Stimulated activated CD4-positive, alpha-beta T cell treated with anti-CD3 and anti-CD28 coated beads, Interleukin-2, amount 100 ng/mL, for 48 hours (primary cell): ENCODE measurements at regions not wholly inside any gene's neighbourhood (a gene's known extent, or its start where the extent isn't known, plus 50 kb on each side); places are given as distances from the start of the nearest gene placed in this dataset.

Experiments
- DNase-seq, 2 donors: peaks; one replicate each; pipeline ENCODE4 v3.0.0-alpha.2; 2020

DNA sequence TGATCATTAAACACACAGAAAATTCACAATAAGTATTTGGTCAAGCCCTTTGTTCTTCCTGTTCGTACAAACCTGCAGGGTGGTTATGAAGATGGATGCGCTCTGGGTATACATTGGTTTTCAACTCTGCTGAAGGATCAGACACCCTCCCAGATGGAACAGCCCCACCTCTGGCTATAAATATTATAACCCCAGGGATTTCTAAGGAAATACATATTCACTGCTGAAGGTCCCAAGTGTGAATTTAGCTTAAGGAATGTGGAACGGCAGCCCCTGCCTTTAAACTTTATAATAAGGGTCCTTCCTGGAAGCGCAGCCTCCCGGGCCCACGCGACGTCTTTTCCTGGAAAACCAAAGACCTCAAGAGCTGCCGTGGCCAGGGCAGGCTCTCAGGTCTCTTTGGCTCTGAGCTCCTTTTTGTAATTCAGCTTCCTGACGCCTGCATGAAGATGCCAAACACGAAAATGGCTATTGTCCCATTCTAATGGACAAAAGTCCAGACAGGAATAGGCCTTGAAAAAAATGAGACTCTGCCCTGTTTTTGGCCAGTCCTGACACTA, 172.4 kb upstream of the SSTR4 start:
- DNase-seq: no peak

DNA sequence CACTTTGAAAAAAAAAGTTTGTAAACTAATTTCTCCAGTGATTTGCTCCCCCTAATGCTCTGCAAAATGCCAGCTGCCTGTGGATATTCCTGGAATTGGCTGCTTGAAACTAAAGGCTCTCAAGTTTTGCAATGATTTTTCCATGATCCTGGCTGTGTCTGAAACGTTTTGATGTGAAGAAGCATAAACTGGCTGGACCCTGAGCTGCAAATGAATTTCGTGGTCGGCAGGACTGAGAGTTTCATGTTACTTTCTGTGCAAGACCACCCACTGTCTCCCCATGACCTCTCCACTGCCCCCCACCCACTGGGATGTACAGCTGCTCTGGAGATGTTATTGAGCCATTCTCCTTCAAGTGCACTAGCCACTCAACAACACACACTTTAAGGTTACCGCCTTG, 171.3 kb upstream of the SSTR4 start:
- DNase-seq: no peak

DNA sequence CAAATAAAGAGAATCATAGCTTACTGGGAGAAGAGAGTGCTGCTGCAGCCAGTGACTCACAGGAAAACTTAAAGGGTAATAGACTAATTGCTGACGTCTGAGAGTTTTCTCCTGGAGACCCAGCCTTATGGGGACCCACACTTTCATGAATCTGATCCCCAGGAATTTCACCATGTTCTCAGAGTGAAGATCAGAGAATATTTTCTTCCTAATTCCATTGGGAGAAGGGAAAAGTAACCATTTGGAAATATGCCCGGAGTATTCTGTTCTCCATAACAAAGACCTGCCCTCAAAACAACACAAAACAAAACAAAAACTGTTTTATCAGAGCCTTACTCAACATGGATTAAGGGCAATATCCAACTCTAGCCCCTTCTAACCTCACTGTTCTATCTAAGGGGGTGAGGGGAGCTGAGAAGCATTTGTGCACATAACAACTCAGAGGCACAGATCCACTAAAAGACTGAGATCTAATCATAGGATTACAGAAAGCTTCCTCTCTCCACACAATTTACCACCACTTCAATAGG, 168.2 kb upstream of the SSTR4 start:
- no peak for DNase-seq

DNA sequence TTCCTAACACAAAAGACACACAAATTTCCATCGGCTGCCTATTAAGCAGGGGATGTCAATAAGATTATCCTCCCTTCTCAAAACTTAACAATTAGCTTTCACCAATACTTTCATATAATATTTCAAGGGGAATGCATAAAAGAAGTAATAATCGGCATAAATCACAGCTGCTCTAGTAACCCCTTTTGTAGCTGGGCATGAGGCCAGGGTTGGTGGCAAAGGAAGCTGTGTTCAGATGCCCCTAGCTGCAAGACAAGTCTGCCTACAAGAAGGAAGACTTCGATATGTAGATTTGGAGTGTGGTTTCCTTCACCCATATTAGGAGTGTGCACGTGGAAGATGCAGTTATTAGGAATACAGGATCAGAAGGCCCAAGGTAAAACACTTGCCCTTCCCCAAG, 156.9 kb upstream of the SSTR4 start:
- no peak for DNase-seq

DNA sequence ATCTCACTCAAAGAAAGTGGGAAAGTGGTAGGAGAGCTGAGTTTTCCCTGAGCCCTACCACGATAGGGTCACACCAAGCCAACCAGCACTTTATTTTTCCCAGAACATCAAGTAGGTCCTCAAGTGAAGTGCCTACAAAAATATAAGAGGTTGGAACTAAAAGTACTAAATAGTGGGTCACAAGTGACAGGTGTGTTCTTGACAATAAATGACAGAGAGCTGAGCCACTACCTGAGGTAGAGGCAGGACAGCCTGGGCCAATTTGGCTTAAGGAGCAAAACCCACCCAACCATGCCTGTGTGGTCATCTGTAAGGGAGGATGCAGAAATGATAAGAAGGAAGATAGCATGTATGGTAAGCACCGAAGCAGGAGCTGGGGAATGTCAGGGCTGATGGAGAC, 154.8 kb upstream of the SSTR4 start:
- no peak for DNase-seq

DNA sequence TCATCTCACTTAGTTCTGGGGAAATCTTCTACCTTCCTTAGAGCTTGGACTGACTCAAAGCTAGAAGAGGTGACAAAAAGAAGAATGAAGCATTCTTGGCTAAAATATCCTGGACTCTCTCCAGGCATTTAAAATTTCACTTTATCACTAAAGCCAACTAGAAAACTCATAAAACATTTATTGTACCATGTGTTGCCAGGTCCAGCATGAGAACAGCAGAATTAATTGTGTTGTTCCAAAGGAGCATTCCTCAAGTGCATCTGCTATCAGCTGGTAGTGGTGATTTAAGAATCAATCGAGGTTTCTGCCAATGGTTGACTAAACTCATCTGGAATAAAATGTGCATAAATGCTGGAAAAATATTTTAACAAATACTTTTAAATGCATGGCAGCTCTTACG, 147.3 kb upstream of the SSTR4 start:
- no peak for DNase-seq

DNA sequence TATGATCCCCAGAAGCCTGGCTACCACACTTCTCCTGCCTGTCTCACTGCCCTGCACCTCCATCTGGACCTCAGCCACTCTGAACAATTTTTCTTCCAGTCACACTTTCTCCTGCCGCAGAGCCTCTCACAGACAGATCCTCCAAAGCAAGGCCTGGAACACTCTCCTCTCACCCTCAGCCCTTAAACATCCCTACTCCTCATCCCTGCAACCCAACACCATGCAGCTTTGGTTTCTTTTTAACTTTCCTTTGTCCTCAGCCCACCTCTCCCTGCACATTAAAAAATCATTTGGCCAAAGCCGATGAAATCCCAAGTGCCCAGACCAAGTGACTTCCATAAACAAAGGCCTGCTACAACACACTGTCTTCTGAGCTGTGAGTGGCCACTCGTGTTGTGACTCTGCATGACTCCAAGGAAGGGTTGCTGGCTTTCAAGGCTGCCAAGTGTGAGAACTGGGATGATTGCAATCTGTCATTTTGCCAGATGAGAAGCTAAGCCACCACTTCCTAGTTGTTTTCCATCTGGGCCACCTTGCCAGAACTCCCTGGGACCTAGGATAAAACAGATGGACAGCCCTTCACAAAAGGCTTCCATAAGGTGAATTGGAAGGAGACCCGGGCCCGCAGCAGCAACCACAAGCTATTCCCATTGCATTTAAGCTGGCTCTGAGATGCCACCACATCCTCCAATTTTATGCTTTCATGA, 144.4 kb upstream of the SSTR4 start:
- no peak for DNase-seq

DNA sequence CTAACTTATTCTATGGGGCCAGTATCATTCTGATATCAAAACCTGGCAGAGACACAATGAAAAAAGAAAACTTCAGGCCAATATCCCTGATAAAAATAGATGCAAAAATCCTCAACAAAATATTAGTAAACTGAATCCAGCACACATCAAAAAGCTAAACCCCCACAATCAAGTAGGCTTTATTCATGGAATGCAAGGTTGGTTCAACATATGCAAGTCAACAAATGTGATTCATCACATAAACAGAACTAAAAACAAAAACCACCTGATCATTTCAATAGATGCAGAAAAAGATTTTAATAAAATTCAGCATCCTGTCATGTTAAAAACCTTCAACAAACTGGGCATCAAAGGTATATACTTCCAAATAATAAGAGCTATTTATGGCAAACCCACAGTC, 133.9 kb upstream of the SSTR4 start:
- DNase-seq: no peak

DNA sequence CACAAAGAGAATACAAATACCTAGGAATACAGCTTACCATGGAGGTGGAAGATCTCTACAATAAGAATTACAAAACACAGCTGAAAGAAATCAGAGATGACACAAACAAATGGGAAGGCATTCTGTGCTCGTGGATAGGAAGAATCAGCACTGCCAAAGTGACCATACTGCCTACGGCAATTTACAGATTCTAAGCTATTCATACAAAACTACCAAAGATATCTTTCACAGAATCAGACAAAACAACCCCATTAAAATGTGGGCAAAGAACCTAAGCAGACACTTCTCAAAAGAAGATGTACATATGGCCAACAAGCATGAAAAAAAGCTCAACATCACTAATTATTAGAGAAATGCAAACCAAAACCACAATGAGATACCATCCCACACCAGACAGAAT, 133.2 kb upstream of the SSTR4 start:
- no peak for DNase-seq

DNA sequence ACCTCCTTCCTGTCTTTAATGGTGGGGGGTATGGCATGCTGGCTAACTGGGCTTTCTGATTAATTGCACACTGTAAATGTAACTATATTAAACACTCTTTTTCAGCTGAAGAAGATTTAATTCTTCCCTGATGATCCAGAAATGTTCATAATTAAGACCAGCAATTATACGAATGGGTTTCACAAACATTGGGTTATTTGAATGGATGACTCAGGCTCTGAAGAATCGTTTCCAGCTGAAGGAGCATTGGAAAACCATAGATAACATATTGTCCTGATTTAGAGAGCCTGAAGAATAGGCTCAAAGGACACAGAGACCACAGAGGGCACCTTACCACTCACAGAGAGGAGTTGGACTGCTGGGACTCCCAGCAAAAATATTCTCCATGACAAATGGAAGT, 130.7 kb upstream of the SSTR4 start:
- no peak for DNase-seq

DNA sequence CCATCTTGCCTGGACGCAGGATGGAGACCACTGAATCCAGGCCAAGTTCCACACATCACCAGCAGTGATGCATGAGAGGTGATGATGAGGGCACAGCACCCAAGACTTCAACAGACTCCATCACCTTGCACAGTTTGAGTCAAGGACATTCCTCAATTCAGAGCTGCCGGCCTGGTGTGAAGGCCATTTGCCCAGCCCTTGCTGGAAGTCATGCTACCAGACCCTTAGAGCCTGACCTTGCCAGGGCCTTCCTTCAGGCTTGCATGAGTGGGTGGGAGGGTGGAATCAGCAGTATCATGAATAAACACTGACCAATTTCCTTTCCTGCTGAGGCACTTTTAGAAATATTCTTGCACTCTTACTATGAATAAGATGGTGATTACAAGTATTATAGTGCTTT, 130.2 kb upstream of the SSTR4 start:
- DNase-seq: no peak

DNA sequence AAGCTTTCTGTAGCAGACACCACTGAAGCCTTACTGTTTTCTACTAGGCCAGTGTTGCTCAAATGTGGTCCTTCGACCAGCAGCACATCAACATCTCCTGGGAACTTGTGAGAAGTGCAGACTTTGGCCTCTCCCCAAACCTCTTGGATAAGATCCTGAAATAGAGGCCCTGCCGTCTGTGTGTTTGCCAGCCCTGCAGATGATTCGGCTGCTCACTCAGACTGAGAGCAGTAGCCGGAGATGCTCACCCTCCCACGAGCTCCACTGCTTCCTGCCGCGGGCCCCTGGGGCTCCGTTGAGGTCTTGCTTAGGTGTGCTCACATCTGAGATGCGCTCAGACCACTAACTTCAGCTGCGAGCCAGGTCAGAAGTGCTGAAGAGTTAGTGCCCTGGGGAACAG, 129.5 kb upstream of the SSTR4 start:
- no peak for DNase-seq

DNA sequence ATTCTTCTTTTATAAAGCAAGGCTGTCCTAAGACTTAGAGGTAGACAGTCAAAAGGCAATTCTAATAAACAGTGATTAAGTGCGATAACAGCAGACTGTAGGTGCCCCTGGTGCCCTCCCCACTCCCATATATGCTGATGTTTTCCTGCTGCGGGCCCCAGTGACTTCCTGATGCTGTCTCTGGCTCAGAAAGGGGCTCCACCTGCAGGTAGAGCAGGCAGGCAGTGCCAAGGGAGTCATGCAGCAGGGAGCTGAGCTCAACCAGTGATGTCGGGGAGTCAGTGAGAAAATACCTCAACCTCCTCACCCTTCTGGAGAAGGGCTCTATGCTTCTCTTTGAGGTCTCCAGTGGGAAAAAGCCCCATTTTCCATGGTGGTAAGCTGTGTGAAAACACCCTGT, 126.7 kb upstream of the SSTR4 start:
- no peak for DNase-seq

DNA sequence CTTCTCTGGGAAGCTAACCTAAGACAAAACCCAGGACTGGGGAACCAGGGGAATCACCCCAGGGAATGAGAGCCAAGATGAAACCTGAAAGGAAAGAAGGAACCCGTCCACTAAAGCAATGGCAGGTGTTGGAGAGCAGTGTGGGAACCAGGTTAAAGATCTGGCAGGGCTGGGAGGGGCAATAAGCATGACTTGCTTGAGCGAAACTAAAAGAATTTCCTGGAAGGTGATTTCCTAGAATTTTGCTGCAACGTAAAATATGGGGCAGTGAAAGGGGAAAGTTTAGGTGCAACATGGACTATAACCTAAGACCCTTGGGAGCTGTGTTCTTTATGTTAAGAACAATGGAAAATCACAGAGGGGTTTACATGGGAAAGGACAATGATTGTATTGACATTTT, 126.2 kb upstream of the SSTR4 start:
- DNase-seq: no peak

DNA sequence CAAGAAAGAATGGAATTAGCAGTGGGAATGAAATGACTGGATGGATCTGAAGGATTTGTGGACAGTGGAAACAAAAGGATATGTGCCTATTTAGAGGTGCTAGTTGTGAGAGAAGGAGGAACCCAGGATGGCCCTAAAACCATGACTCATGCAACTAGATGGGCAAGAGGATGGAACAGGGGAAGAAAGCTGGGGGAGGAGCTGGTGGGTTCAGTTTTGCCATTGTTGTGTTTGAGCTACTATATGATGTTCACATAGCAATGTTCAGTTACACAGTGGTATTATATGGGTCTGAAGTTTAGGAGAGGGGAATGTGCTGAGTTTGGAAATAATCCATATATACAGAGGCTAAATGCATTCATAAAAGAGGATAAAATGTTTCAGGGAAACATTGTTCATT, 125.7 kb upstream of the SSTR4 start:
- no peak for DNase-seq

DNA sequence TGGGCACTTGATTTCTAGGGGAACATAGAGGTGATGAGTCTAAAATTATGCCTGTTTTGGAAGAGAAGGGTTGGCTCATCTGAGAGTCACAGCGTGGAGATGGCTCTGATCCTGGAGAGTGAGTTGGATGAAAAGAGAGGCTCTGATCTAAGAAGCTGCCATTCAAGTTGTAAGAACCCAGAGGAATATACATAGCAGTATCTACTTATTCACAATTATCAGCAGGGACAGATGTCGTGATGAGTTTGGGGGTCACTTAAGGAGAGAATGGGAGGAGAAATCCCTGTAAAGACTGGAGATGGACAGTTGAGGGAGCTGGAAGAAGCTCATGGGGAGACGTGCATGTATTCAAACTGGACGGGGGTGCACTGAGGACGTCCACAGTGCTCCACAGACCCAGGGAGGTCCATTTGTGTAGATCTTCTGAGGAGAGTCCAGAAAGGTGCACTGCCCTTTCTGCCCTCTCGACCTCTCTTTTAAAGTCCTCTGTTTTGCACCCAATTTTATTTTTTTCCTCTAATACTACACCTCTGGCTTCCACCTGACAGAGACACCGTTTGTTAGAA, 124.7 kb upstream of the SSTR4 start:
- no peak for DNase-seq

DNA sequence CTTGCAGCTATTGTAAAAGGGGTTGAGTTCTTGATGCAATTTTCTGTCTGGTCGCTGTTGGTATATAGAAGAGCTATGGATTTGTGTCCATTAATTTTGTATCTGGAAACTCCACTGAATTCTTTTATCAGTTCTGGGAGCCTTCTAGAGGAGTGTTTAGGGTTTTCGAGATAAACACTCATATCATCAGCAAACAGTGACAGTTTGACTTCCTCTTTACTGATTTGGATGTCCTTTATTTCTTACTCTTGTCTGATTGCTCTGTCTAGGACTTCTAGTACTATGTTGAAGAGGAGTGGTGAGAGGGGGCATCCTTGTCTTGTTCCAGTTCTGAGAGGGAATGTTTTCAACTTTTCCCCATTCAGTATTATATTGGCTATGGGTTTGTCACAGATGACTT, 120.8 kb upstream of the SSTR4 start:
- no peak for DNase-seq

DNA sequence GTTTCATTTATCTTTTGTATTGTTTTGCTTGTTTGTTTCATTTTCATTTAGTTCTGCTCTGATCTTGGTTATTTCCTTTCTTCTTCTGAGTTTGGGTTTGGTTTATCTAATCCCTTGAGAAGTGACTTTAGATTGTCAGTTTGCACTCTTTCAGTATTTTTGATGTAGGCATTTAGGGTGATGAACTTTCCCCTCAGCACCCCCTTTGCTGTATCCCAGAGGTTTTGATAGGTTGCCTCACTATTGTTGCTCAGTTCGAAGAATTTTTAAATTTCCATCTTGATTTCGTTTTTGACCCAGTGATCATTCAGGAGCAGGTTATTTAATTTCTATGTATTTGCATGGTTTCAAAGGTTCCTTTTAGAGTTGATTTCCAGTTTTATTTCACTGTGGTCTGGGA, 119.6 kb upstream of the SSTR4 start:
- DNase-seq: no peak

DNA sequence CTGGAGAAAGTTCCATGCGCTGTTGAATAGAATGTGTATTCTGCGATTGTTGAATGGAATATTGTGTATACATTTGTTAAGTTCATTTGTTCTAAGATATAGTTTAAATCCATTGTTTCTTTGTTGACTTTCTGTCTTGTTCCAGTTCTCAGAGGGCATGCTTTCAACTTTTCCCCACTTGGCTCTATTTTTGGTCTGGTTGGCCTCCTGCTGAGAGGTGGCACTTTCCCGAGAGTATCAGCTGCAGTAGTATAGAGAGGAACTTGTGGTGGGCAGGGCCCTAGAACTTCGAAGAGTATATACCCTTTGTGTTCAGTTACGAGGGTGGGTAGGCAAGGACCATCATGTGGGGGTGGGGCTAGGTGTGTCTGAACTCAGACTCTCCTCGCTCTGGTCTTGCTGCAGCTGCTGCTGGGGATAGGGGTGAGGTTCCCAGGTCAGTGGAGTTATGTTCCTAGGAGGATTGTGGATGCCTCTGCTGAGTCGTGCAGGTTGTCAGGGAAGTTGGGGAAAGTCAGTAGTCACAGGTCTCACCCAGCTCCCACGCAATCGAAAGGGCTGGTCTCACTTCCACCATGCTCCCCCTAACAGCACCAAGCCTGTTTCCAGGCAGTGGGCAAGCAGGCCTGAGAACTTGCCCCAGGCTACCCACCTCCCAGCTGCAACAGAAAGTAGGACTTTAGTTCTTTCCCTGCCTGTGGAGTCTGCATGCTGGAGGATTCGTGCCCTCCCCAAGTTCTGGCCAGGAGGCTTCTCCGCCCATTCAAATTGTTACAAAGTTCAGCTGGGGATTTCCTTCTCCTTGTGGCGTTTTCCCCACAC, 118.9 kb upstream of the SSTR4 start:
- DNase-seq: no peak

DNA sequence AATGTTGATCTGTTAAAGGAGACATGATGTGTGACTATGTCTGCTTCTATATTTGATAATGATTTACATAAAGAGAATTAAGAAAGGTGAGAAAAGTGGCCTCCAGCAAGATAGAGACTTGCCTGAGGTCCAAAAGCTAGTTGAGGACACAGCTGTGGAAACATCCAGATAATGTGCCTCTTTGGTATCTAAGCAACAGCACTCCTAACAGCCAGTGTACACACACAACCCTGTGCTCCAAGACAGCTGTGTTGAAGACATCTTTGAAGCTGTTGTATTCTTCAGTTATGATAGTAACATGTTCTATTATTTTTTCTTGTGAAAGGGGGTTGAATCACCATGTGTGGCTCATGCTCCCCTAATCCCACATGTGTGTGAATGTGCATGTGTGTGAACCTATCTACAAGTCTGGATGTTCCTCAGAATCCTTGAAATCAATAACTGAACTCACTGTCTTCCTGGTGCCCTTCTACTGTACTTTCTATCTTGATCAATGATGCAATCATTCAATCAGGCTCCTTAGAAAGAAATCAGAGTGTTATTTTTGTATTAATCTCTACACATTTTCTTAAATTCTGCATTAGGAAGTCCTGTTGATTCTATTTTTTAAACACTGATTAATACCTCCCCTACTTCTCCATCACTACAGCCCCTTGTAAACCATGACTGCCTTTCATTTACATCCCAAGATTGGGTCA, 116.7 kb upstream of the SSTR4 start:
- DNase-seq: no peak

DNA sequence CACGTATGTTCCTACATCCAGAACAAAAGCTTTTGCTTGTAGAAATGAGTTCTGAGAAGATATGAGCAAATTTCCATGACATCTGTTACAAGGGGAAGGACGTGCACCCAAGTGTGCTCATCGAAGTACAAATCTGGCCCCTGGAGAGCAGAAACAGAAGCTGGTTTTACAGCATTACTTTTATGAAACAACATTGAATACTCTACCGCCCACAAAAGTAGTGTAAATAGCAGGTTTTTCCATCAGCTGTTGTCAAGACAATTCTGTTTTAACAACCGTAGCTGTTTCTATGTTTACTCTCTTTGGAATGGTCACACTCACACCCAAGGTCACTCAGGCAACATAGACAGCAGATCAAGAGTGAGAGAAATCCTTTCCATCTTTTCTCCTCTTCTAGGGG, 114.2 kb upstream of the SSTR4 start:
- no peak for DNase-seq

DNA sequence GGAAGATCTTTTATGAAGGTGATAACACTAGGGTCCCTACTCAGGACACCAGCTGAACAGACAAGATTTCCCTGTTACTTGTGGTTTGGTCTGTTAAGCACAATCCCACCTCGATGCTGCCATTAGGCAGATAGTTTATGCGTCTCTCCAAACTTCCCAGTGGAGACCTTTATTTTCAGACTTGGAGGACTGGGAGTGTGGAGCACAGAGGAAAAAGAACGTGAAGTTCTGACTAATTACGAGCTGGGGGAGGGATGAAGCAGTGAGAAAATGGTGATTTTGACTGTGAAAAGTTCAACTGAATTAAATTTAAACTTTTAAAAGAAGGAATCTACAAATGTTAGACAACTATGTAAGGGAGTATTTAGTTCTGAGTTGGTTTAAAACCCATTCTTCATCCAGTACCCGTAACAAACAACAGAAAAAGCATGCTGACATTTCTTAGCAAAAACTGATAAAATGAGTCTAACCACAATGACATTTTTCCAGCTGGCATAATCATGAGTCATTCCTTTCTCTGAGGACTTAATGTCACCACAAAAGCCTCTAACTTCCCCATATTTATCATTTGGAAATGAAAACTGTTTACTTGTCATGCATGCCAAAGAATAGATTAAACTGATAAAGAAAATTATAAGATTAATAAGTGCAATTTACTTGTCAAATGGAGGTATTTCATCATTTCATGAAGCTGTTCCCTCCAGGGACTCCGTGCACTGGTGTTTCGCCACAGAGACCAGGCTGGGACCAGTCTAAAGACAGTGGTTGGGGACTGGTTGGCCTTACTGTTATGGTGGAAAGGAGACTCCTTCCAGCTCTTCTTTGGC, 113.3 kb upstream of the SSTR4 start:
- DNase-seq: no peak
